ENCODE measurements at regions not wholly inside any gene's neighbourhood (a gene's known extent, or its start where the extent isn't known, plus 50 kb on each side); places are given as distances from the start of the nearest gene placed in this dataset.

GRCh38 chr16:66146798-66147197 is 219.7 kb upstream of the CDH5 start:
- TF ChIP-seq EP300 (IDR thresholded peaks at IDR 0.05) (no peak), POLR2A (IDR thresholded peaks at IDR 0.05) (no peak), POLR2AphosphoS5 (IDR thresholded peaks at IDR 0.05) (no peak)
- TF ChIP-seq, protein P1, sequence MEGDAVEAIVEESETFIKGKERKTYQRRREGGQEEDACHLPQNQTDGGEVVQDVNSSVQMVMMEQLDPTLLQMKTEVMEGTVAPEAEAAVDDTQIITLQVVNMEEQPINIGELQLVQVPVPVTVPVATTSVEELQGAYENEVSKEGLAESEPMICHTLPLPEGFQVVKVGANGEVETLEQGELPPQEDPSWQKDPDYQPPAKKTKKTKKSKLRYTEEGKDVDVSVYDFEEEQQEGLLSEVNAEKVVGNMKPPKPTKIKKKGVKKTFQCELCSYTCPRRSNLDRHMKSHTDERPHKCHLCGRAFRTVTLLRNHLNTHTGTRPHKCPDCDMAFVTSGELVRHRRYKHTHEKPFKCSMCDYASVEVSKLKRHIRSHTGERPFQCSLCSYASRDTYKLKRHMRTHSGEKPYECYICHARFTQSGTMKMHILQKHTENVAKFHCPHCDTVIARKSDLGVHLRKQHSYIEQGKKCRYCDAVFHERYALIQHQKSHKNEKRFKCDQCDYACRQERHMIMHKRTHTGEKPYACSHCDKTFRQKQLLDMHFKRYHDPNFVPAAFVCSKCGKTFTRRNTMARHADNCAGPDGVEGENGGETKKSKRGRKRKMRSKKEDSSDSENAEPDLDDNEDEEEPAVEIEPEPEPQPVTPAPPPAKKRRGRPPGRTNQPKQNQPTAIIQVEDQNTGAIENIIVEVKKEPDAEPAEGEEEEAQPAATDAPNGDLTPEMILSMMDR (IDR thresholded peaks at IDR 0.05) = no peak
- Histone ChIP-seq H3K27me3 (no peaks in the 10 kb centered on the region), H3K9me3 (no peaks in the 10 kb centered on the region), H3K27ac (no peak overlapping the region), H3K36me3 (no peaks in the 10 kb centered on the region), H3K4me1 (peaks cover 0 to 8% (median 2%) of the 10 kb centered on the region in 4 donors), H3K4me3 (no peak overlapping the region)
- WGBS, 5 donors = 77 to 83% (median 78%) methylated on average over 9 of the region's 9 CpGs
- no peak for DNase-seq
- intact Hi-C loops (cut with DNase I; ENCODE audit: low total_unique reads) = no loop called here

GRCh38 chr16:66144641-66145040 is 221.8 kb upstream of the CDH5 start:
- Histone ChIP-seq H3K27me3 (peaks cover 0 to 6% (median 0%) of the 10 kb centered on the region in 3 donors), H3K4me3 (no peak overlapping the region), H3K4me1 (no peaks in the 10 kb centered on the region), H3K27ac (no peak overlapping the region), H3K9me3 (no peaks in the 10 kb centered on the region), H3K36me3 (no peaks in the 10 kb centered on the region)
- WGBS, 5 donors = 86 to 92% (median 88%) methylated on average over 3 of the region's 3 CpGs
- TF ChIP-seq POLR2AphosphoS5 (IDR thresholded peaks at IDR 0.05) = no peak
- no peak for TF ChIP-seq EP300 (IDR thresholded peaks at IDR 0.05)
- TF ChIP-seq, protein P1 (IDR thresholded peaks at IDR 0.05) = no peak
- TF ChIP-seq POLR2A (IDR thresholded peaks at IDR 0.05) = no peak
- intact Hi-C loops (cut with DNase I; ENCODE audit: low total_unique reads) = no loop called here
- DNase-seq = no peak

DNA sequence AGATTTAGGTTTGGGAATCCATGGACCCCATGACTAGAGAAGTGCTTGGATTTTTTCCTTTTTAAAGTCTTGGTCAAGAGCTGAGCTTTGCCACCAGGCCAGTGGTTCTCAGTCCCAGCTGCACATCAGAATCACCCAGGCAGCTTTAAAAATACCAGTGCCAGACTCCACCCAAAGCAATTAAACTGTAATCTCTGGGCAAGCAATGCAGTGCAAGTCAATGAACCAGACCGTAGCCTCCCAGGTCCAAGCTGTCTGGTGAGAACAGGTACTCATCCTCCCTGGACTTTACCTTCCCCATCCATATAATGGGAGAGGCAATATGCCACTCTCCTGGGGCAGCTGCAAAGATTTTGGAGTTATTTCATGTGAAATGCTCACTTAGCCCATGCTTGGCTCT is 223.1 kb upstream of the CDH5 start:
- H3K27ac ChIP-seq = no peak overlapping the region
- no peaks in the 10 kb centered on the region for H3K36me3 ChIP-seq
- no peak for DNase-seq
- no peaks in the 10 kb centered on the region for H3K4me1 ChIP-seq
- no peaks in the 10 kb centered on the region for H3K9me3 ChIP-seq
- intact Hi-C loops (cut with DNase I; ENCODE audit: low total_unique reads) = no loop called here
- H3K27me3 ChIP-seq = peaks cover 0 to 6% (median 0%) of the 10 kb centered on the region in 3 donors
- no peak for TF ChIP-seq POLR2A (IDR thresholded peaks at IDR 0.05)
- no peak for TF ChIP-seq EP300 (IDR thresholded peaks at IDR 0.05)
- TF ChIP-seq, protein P1 (IDR thresholded peaks at IDR 0.05) = no peak
- TF ChIP-seq POLR2AphosphoS5 (IDR thresholded peaks at IDR 0.05) = no peak
- H3K4me3 ChIP-seq = no peak overlapping the region
- 38 to 75% (median 48%) methylated on average over 1 of the region's 1 CpG for WGBS, 5 donors

DNA sequence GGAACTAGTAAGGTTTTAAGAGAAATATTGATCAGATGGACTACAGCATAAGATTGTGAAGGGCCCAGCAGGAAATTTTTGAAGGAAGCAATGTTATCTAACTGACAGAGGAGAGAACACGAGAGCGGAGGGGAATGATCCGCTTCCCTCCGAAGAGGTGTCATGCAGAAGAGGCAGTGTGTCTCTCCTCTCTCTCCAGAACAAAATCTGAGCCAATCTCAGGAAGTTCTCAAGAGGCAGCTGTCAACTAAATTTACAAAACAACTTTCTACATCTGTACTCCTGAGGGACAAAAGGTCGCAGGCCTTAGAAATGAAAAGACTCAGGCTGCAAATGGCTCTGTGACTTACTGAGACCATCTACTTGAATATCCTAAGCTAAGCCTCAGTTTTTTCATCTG is 224.6 kb upstream of the CDH5 start:
- Histone ChIP-seq H3K9me3 (no peaks in the 10 kb centered on the region), H3K4me3 (no peak overlapping the region), H3K27me3 (peaks cover 0 to 6% (median 0%) of the 10 kb centered on the region in 3 donors), H3K4me1 (no peaks in the 10 kb centered on the region), H3K27ac (no peak overlapping the region), H3K36me3 (no peaks in the 10 kb centered on the region)
- no peak for TF ChIP-seq POLR2AphosphoS5 (IDR thresholded peaks at IDR 0.05)
- DNase-seq = no peak
- intact Hi-C loops (cut with DNase I; ENCODE audit: low total_unique reads) = no loop called here
- 80 to 91% (median 87%) methylated on average over 5 of the region's 5 CpGs for WGBS, 5 donors

DNA sequence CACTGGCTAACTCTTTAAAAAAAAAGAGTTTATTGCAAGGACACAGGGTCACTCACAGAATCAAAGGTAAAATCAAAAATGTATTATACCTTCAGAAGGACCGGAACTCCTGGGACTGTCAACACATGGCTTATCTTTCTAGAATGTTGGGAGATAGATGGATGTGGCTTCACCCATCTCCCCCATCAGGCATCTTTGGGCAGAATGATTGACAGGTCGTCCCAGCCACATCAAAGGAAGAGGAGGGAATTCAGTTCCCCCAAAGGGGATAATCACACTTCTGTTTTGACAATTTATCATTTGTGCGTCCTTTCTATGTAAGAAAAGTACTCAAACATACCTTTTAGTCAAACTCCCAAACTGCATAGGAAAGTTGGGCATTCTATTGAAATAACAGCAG is 228.6 kb upstream of the CDH5 start:
- DNase-seq = no peak
- intact Hi-C loops (cut with DNase I; ENCODE audit: low total_unique reads) = no loop called here
- H3K4me1 ChIP-seq = peaks cover 0 to 10% (median 0%) of the 10 kb centered on the region in 4 donors
- H3K9me3 ChIP-seq = no peaks in the 10 kb centered on the region
- H3K4me3 ChIP-seq = no peak overlapping the region
- peaks cover 0 to 6% (median 0%) of the 10 kb centered on the region in 3 donors for H3K27me3 ChIP-seq
- 39 to 62% (median 56%) methylated on average over 3 of the region's 3 CpGs for WGBS, 5 donors
- H3K36me3 ChIP-seq = no peaks in the 10 kb centered on the region
- H3K27ac ChIP-seq = no peak overlapping the region
- TF ChIP-seq POLR2A (IDR thresholded peaks at IDR 0.05) (no peak), EP300 (IDR thresholded peaks at IDR 0.05) (no peak), POLR2AphosphoS5 (IDR thresholded peaks at IDR 0.05) (no peak)
- TF ChIP-seq, protein P1 (IDR thresholded peaks at IDR 0.05) = no peak
